ENCODE measurements at regions not wholly inside any gene's neighbourhood (a gene's known extent, or its start where the extent isn't known, plus 50 kb on each side); places are given as distances from the start of the nearest gene placed in this dataset.

DNA sequence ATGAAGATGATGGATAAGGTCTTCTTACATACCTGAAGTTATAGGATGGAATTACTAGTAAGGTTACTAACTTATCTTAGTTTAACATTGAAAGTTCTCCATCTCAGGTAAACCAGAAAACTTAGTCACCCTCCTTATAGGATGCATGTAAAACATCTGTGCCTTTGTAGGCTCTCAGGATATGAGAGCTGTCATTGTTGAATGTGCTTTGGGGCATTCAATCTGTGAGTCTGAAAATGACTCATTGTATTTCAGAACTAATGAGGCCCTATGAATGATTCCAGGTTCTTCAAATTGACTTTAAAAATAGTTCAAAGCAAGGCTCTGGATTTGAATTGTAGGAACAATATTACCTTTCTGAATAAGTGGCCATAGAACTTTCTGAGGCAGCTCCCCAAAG lies 237.7 kb upstream of the AZI2 start (continued):
- TF ChIP-seq, protein P1, sequence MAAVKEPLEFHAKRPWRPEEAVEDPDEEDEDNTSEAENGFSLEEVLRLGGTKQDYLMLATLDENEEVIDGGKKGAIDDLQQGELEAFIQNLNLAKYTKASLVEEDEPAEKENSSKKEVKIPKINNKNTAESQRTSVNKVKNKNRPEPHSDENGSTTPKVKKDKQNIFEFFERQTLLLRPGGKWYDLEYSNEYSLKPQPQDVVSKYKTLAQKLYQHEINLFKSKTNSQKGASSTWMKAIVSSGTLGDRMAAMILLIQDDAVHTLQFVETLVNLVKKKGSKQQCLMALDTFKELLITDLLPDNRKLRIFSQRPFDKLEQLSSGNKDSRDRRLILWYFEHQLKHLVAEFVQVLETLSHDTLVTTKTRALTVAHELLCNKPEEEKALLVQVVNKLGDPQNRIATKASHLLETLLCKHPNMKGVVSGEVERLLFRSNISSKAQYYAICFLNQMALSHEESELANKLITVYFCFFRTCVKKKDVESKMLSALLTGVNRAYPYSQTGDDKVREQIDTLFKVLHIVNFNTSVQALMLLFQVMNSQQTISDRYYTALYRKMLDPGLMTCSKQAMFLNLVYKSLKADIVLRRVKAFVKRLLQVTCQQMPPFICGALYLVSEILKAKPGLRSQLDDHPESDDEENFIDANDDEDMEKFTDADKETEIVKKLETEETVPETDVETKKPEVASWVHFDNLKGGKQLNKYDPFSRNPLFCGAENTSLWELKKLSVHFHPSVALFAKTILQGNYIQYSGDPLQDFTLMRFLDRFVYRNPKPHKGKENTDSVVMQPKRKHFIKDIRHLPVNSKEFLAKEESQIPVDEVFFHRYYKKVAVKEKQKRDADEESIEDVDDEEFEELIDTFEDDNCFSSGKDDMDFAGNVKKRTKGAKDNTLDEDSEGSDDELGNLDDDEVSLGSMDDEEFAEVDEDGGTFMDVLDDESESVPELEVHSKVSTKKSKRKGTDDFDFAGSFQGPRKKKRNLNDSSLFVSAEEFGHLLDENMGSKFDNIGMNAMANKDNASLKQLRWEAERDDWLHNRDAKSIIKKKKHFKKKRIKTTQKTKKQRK (IDR thresholded peaks at IDR 0.05; ENCODE audit: low read depth, low read length) = no peak
- TF ChIP-seq STAT3 (IDR thresholded peaks at IDR 0.05; ENCODE audit: low read depth, low read length) (no peak), JUNB (IDR thresholded peaks at IDR 0.05) (no peak), GABPA (IDR thresholded peaks at IDR 0.05; ENCODE audit: low read depth) (no peak), NRF1 (conservative IDR thresholded peaks at IDR 0.05; ENCODE audit: low read depth, low read length) (no peak), RFX5 (IDR thresholded peaks at IDR 0.05; ENCODE audit: low read depth, low read length) (no peak), KAT2A (conservative IDR thresholded peaks at IDR 0.05; ENCODE audit: control insufficient read depth, low read depth, low read length) (no peak), PAX8 (IDR thresholded peaks at IDR 0.05) (no peak), HCFC1 (IDR thresholded peaks at IDR 0.05; ENCODE audit: low read length) (no peak)
- TF ChIP-seq, protein P2, sequence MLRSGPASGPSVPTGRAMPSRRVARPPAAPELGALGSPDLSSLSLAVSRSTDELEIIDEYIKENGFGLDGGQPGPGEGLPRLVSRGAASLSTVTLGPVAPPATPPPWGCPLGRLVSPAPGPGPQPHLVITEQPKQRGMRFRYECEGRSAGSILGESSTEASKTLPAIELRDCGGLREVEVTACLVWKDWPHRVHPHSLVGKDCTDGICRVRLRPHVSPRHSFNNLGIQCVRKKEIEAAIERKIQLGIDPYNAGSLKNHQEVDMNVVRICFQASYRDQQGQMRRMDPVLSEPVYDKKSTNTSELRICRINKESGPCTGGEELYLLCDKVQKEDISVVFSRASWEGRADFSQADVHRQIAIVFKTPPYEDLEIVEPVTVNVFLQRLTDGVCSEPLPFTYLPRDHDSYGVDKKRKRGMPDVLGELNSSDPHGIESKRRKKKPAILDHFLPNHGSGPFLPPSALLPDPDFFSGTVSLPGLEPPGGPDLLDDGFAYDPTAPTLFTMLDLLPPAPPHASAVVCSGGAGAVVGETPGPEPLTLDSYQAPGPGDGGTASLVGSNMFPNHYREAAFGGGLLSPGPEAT (IDR thresholded peaks at IDR 0.05; ENCODE audit: low read depth) = no peak
- TF ChIP-seq, protein P3, sequence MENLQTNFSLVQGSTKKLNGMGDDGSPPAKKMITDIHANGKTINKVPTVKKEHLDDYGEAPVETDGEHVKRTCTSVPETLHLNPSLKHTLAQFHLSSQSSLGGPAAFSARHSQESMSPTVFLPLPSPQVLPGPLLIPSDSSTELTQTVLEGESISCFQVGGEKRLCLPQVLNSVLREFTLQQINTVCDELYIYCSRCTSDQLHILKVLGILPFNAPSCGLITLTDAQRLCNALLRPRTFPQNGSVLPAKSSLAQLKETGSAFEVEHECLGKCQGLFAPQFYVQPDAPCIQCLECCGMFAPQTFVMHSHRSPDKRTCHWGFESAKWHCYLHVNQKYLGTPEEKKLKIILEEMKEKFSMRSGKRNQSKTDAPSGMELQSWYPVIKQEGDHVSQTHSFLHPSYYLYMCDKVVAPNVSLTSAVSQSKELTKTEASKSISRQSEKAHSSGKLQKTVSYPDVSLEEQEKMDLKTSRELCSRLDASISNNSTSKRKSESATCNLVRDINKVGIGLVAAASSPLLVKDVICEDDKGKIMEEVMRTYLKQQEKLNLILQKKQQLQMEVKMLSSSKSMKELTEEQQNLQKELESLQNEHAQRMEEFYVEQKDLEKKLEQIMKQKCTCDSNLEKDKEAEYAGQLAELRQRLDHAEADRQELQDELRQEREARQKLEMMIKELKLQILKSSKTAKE (IDR thresholded peaks at IDR 0.05; ENCODE audit: low read depth, poor library complexity, severe bottlenecking) = no peak

Data from GM12878 (cell line).